Activated CD8-positive, alpha-beta memory T cell treated with anti-CD3 and anti-CD28 coated beads, Interleukin-2, amount 10 ng/mL, durations not matched to agents 7 days and 5 days (primary cell): ENCODE measurements at regions not wholly inside any gene's neighbourhood (a gene's known extent, or its start where the extent isn't known, plus 50 kb on each side); places are given as distances from the start of the nearest gene placed in this dataset.

Source experiments
- ATAC-seq: fragments of 150-1000 bp; cut with Tn5 transposase; one replicate; pipeline ENCODE4 v1.10.0; 2021; ENCODE audit warnings: moderate library complexity
- CTCF ChIA-PET: fragments of 350-600 bp; sonication (Branson Sonifier 250); formaldehyde crosslinking; loops from one replicate; lab custom pipeline; 2021; ENCODE audit warnings: antibody characterized with exemption; lab: Charles Lee
- DNase-seq: peaks from one replicate; pipeline ENCODE4 v3.0.0-alpha.2; 2020
- H3K27ac Mint-ChIP-seq: one replicate; pipeline ENCODE4 v1.8.0; 2021; ENCODE audit warnings: mild to moderate bottlenecking, mixed read lengths
- H3K27me3 Mint-ChIP-seq: one replicate; pipeline ENCODE4 v1.8.0; 2021; ENCODE audit warnings: mixed read lengths
- H3K36me3 Mint-ChIP-seq: one replicate; pipeline ENCODE4 v1.8.0; 2021; ENCODE audit warnings: mild to moderate bottlenecking, mixed read lengths
- H3K4me1 Mint-ChIP-seq: one replicate; pipeline ENCODE4 v1.8.0; 2021; ENCODE audit warnings: mixed read lengths
- H3K4me3 Mint-ChIP-seq: one replicate; pipeline ENCODE4 v1.8.0; 2021; ENCODE audit warnings: mild to moderate bottlenecking, moderate library complexity, mixed read lengths
- H3K9me3 Mint-ChIP-seq: one replicate; pipeline ENCODE4 v1.8.0; 2022; ENCODE audit warnings: low read depth, mixed read lengths

DNA sequence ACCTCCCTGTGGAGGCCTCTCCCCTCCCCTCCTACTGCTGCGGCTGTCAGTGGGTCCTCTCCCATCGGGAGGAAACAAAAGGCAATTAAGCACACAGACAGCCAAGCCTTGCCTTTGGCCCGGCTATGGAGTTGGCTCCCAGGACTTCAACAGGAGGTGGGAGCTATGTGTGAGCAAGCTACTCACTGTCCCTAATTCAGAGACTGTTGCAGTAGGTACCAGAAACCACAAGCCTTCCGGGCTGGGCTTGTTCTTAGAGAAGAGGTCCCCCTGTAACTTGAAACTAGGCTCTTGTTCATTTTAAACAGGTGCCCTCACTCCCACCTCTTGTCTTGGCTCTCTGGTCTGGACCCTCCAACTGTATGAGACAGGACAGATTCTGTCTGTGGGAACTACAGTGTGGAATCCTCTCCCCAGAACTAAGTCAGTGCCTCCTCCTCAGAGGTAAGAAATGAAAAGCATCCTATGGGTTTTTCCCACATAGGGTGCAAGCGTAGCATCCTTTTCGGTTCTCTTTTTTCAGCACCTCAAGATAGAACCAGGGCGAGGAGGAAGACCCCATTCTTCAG lies 561.1 kb downstream of the EBF1 start:
- H3K4me1 Mint-ChIP-seq, result no peaks in the 10 kb centered on the region
- no peak overlapping the region for H3K4me3 Mint-ChIP-seq
- DNase-seq (no peak), ATAC-seq (no peak)
- H3K9me3 Mint-ChIP-seq, result no peaks in the 10 kb centered on the region
- no peaks in the 10 kb centered on the region for H3K27me3 Mint-ChIP-seq
- H3K27ac Mint-ChIP-seq, result no peak overlapping the region
- H3K36me3 Mint-ChIP-seq, result no peaks in the 10 kb centered on the region
- CTCF ChIA-PET, result no interaction called here

DNA sequence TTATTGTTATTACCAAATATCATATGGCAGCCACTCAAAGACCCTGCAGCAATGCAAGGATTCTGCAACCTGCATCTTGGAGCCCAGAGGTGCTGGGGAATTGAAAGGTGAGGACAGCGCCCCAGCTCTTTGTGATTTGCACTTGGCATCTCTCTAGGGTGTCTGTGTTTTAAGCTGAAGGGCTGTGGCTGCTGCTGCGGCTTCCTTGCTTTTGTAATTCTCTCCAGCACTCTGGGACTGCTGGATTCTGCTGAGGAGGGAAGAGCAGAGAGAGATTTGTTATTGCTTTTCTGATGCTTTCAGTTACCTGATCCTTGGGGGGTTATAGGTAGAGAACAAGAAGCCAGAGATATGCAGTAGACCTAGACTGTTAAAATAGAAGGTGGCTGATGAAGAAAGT lies 562.4 kb downstream of the EBF1 start:
- Mint-ChIP-seq H3K27me3 (no peaks in the 10 kb centered on the region), H3K9me3 (no peaks in the 10 kb centered on the region), H3K4me1 (no peaks in the 10 kb centered on the region), H3K36me3 (no peaks in the 10 kb centered on the region), H3K27ac (no peak overlapping the region), H3K4me3 (no peak overlapping the region)
- DNase-seq (no peak), ATAC-seq (no peak)
- CTCF ChIA-PET, result no interaction called here

DNA sequence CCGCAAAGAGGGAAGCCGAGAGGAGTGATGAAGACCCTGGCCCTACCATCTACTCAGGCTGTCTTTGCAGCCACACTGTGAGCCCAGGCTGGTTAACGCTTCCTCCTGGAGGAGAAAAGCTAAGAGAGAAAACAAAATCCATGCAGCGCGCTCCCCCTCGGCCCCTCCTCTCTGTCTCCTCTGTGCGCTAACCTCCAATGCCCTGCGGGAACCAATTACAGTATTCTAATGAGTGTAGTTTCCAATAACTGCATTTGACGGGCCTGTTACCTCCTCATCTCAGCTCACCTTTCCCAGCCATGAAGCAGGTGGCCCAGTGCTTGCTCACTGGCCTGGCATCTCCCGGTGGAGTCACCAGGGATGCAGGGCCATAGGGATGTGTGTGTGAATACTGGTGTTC lies 565.5 kb downstream of the EBF1 start:
- ATAC-seq (no peak), DNase-seq (no peak)
- Mint-ChIP-seq H3K4me1 (no peaks in the 10 kb centered on the region), H3K27me3 (no peaks in the 10 kb centered on the region), H3K27ac (no peak overlapping the region), H3K36me3 (no peaks in the 10 kb centered on the region), H3K4me3 (no peak overlapping the region), H3K9me3 (no peaks in the 10 kb centered on the region)
- CTCF ChIA-PET, result no interaction called here

DNA sequence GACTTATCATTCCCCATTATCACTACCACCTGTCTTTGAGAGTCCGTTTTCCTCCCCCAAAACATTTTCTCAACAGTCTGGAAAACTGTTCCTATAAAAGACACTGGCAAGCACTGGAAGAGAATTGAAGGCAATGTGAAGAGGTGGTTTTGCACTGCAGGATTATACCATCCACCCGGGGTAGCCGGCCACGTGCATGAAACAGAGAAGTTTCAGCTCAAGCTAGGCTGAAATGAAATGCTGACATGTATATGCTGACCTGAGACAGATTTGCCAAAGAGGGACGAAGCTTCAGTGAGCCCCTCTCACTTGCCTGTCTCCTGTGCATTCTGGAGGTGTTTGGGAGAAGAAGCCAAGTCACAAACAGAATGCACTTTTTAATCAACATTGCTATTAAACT lies 567.0 kb downstream of the EBF1 start:
- H3K4me1 Mint-ChIP-seq, result no peaks in the 10 kb centered on the region
- no peak overlapping the region for H3K4me3 Mint-ChIP-seq
- DNase-seq (no peak), ATAC-seq (no peak)
- no peak overlapping the region for H3K27ac Mint-ChIP-seq
- CTCF ChIA-PET, result no interaction called here
- no peaks in the 10 kb centered on the region for H3K36me3 Mint-ChIP-seq
- no peaks in the 10 kb centered on the region for H3K9me3 Mint-ChIP-seq
- no peaks in the 10 kb centered on the region for H3K27me3 Mint-ChIP-seq

DNA sequence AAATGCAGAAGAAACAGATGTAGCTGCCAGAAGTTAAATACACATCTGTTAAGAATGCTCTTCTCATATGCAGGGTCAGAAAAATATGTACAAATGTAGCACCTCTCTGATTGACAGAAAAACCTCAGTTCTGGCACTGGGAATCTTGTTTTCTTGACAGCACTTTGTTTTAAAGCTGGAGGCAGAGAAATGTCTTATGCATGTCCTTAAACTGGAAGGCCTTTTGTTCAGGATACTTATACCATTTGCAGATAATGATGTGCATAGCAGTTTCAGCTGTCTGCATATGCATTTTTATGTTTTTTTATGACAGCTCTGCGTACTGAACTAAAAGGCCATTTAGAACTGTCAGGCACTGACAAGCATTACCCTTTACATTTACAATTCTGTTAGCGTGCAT lies 567.9 kb downstream of the EBF1 start:
- no peaks in the 10 kb centered on the region for H3K36me3 Mint-ChIP-seq
- no peaks in the 10 kb centered on the region for H3K9me3 Mint-ChIP-seq
- H3K4me3 Mint-ChIP-seq, result no peak overlapping the region
- ATAC-seq (no peak), DNase-seq (no peak)
- H3K27ac Mint-ChIP-seq, result no peak overlapping the region
- CTCF ChIA-PET, result no interaction called here
- H3K4me1 Mint-ChIP-seq, result no peaks in the 10 kb centered on the region
- H3K27me3 Mint-ChIP-seq, result no peaks in the 10 kb centered on the region

DNA sequence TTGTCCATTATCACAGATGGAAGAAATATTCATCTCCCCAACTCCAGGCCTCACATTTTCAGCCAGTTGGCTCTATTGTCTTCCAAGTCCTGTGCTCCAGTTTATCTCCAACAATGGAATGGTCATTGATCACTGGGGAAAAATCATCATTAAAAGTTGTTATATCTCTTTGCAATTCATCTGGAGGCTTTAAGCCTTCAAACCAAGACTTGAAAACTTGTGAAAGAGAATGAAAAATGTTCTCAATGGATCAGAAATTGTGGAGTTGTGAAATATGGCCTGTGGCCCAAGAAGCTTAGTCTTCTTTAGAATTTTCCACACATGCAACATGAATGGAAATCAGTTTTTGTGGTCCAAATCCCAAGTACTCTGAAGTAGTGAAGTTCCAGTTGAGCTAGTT lies 569.6 kb downstream of the EBF1 start:
- Mint-ChIP-seq H3K9me3 (no peaks in the 10 kb centered on the region), H3K4me3 (no peak overlapping the region), H3K27ac (no peak overlapping the region), H3K36me3 (no peaks in the 10 kb centered on the region), H3K27me3 (no peaks in the 10 kb centered on the region), H3K4me1 (no peaks in the 10 kb centered on the region)
- no peak for DNase-seq
- CTCF ChIA-PET, result no interaction called here
- no peak for ATAC-seq

DNA sequence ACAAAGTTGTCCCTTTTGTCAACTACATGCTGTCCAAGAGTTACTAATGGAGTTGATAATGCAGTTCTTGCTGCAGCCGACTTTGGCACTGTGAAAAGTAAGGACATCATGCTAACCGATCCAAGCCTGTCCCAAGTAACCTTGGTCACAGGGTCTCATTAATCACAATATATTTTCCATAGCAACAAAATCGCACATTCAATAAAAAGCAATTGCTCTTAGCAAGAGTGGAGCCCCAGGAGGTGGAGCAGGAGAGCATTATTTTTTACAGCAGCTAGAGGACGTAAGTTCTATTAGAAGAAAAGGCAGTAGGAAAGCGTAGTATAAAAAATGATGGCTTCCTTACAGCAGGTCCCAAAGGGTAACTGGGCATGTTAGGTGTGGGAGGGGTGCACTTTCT lies 570.3 kb downstream of the EBF1 start:
- no peak for DNase-seq
- ATAC-seq, result no peak
- Mint-ChIP-seq H3K9me3 (no peaks in the 10 kb centered on the region), H3K4me3 (no peak overlapping the region), H3K4me1 (no peaks in the 10 kb centered on the region), H3K27me3 (no peaks in the 10 kb centered on the region), H3K36me3 (no peaks in the 10 kb centered on the region), H3K27ac (no peak overlapping the region)
- CTCF ChIA-PET, result no interaction called here

DNA sequence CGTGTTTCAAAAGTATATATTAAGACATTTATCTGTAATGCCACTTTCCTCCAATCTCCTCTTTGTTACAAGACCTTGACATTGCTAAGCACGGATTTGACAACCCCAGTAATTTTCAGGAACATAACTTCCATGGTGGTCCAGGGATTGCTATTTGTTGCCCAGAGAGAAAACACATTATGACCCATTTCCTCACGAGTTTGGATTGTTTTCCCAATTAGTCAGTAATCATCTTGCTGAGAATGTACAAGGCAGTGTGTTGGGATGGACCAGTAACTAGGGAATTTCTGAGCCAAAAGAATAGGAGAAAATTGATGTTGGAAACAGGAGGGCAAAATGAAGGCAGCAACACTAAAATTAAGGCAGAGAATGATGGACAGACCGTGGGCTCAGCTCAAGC lies 574.1 kb downstream of the EBF1 start:
- H3K27me3 Mint-ChIP-seq, result no peaks in the 10 kb centered on the region
- no peak overlapping the region for H3K27ac Mint-ChIP-seq
- DNase-seq (no peak), ATAC-seq (no peak)
- no peaks in the 10 kb centered on the region for H3K9me3 Mint-ChIP-seq
- H3K36me3 Mint-ChIP-seq, result no peaks in the 10 kb centered on the region
- CTCF ChIA-PET, result no interaction called here
- H3K4me3 Mint-ChIP-seq, result no peak overlapping the region
- H3K4me1 Mint-ChIP-seq, result no peaks in the 10 kb centered on the region

DNA sequence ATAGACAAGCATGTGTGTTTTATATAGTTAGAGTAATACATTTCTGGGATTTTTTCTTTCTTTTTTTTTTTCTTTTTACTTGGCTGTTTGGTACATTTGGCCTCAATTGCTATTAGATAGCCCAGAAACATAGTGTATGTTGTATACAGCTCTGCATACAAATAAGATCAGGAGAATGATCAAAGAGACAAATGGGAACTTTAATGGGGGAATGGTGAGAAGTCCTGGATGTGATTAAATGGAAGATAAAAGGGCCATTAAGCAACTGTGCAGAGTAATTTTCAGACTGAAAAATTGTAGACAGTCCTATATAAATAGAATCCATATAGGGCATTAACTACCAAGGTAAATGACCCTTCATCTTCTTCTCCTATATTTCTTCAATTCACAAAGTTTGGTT lies 575.6 kb downstream of the EBF1 start:
- H3K27me3 Mint-ChIP-seq, result no peaks in the 10 kb centered on the region
- H3K36me3 Mint-ChIP-seq, result no peaks in the 10 kb centered on the region
- no peaks in the 10 kb centered on the region for H3K9me3 Mint-ChIP-seq
- no peak for DNase-seq
- H3K4me3 Mint-ChIP-seq, result no peak overlapping the region
- no peak for ATAC-seq
- CTCF ChIA-PET, result no interaction called here
- H3K27ac Mint-ChIP-seq, result no peak overlapping the region
- H3K4me1 Mint-ChIP-seq, result no peaks in the 10 kb centered on the region

DNA sequence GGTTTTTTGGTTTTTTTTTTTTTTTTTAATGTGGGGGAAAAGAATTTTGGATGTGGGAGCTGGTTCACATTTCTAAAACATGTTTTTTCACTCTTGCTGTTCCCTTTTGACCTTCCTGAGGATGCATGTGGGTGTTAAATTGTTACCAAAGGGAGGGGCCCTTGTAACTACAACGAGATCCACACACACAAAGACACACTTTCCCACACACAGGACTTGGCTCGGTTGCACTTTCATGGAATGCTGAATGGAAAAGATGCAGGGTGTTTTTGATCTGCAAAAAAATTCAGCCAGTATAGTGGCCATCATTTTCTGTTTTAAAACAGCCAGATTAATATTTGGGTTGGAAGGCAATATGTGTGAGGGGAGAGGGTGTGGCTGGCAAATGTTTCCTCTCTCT lies 576.9 kb downstream of the EBF1 start:
- CTCF ChIA-PET, result interaction anchor here (0.6 kb wide), 1 partner anchor 23 kb away, joined by 3 read pairs; no protein-coding TSS in a partner anchor
- H3K4me3 Mint-ChIP-seq, result no peak overlapping the region
- no peaks in the 10 kb centered on the region for H3K36me3 Mint-ChIP-seq
- no peak for DNase-seq
- H3K27ac Mint-ChIP-seq, result no peak overlapping the region
- H3K4me1 Mint-ChIP-seq, result no peaks in the 10 kb centered on the region
- no peaks in the 10 kb centered on the region for H3K27me3 Mint-ChIP-seq
- ATAC-seq, result no peak
- H3K9me3 Mint-ChIP-seq, result no peaks in the 10 kb centered on the region

DNA sequence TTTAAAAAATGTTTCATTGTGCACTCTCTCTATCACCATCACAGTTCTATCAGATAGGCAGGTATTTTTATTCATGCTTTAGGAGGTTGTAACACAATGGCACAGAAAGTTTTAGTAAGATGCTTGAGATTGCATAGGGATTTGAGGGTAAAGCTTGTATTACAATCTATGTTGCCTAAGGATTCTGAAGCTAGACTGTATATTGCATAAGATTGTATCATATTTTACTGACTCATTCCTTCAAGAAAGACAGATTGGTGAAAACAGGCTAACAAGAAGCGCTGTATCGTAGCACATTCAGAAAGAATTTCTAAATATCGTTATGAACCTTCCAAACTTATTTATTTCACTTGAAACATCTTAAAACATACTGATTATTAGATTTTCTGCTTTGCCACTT lies 577.7 kb downstream of the EBF1 start:
- H3K36me3 Mint-ChIP-seq, result no peaks in the 10 kb centered on the region

DNA sequence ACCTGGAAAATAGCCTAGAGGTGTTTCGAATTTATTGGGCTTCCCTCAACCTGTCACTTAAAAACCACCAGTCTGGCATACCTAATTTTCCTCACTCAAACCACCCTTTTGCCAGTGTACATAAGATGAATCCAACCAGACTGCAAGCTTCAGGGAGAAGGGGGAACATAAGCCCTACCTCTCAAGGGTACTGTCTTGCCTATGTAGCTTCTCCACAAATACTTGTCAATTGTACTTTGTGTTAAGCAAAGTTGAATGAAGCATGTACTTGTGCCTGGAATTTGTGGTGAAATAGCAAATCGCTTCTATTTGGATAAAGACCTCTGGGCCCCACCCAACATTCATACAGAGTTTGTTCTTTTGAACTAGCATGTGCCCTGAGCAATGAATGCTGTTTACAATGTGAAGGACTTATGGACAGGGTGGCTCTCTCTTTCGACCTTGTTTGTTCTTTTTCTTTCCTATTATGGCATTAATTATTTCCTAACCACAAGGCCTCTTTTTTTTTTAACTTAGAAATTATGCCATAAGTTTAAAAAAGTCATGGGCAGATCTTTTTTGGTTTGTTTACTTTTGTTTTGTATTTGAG lies 580.2 kb downstream of the EBF1 start:
- ATAC-seq (no peak), DNase-seq (no peak)
- Mint-ChIP-seq H3K9me3 (no peaks in the 10 kb centered on the region), H3K4me3 (no peak overlapping the region), H3K27ac (no peak overlapping the region), H3K36me3 (no peaks in the 10 kb centered on the region), H3K4me1 (no peaks in the 10 kb centered on the region), H3K27me3 (no peaks in the 10 kb centered on the region)
- CTCF ChIA-PET, result no interaction called here

More for the DNA sequence above, 577.7 kb downstream of the EBF1 start:
- no peak for ATAC-seq
- DNase-seq, result no peak
- Mint-ChIP-seq H3K27me3 (no peaks in the 10 kb centered on the region), H3K9me3 (no peaks in the 10 kb centered on the region), H3K4me3 (no peak overlapping the region), H3K4me1 (no peaks in the 10 kb centered on the region), H3K27ac (no peak overlapping the region)
- CTCF ChIA-PET, result no interaction called here

DNA sequence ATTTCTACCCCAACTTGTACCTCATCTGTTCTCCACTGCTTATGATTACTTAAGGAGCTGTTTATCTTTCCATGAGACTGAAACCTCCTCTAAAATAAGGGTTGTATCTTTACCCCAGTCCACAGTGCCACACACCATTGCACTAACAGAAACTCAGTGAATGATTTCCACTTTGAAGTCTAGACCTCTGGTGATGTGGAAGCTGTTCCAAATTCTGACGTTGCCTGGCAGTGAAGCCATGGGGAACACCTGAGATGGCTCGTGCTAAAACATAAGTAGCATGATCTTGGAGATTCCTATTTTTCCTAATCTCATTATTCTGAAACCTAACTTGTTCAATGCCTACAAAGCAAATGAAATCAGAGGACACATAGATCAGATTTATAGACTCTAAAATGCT lies 583.2 kb downstream of the EBF1 start:
- no peaks in the 10 kb centered on the region for H3K9me3 Mint-ChIP-seq
- no peak overlapping the region for H3K4me3 Mint-ChIP-seq
- no peaks in the 10 kb centered on the region for H3K27me3 Mint-ChIP-seq
- DNase-seq, result no peak
- H3K4me1 Mint-ChIP-seq, result peaks cover 9% of the 10 kb centered on the region
- CTCF ChIA-PET, result no interaction called here
- H3K27ac Mint-ChIP-seq, result no peak overlapping the region
- H3K36me3 Mint-ChIP-seq, result no peaks in the 10 kb centered on the region
- no peak for ATAC-seq

DNA sequence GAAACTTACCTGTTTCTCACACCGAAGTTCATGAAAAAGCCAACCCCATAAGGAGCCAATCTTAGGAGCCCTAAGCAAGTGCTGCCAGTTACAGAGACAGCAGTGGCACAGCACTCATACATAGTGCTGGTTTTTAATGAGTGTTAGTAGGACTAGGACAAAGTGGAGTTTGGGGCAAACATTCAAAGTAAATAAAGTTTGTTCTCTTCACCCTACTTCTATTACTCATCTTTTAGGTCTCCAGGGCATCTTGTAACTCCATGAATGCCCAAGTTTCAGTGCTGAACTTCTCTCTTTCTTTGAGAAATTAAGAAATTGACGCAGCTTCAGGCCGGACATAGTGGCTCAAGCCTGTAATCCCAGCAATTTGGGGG lies 584.7 kb downstream of the EBF1 start:
- CTCF ChIA-PET, result no interaction called here
- Mint-ChIP-seq H3K36me3 (no peaks in the 10 kb centered on the region), H3K27ac (no peak overlapping the region), H3K9me3 (no peaks in the 10 kb centered on the region), H3K4me3 (no peak overlapping the region), H3K27me3 (no peaks in the 10 kb centered on the region), H3K4me1 (peaks cover 9% of the 10 kb centered on the region)
- ATAC-seq (no peak), DNase-seq (no peak)
